Tibial artery (tissue), 4 donors: ENCODE measurements at regions not wholly inside any gene's neighbourhood (a gene's known extent, or its start where the extent isn't known, plus 50 kb on each side); places are given as distances from the start of the nearest gene placed in this dataset.

ENCODE experiments used
- DNase-seq, 2 donors: peaks; one replicate each; pipeline ENCODE4 v3.0.0-alpha.2; 2019
- H3K27ac ChIP-seq, 2 donors: fragments of 200-600 bp; sonication (generic) in 1 of 2; 1 replicate in 1 of 2; 2 replicates in 1 of 2; pipeline ENCODE4 v1.5.1; 2018 to 2019; ENCODE audit warnings: mild to moderate bottlenecking in 1 of 2
- H3K27me3 ChIP-seq, 2 donors: fragments of 200-600 bp; sonication (generic) in 1 of 2; one replicate each; pipeline versions ENCODE4 v1.5.1 to v1.6.0; 2016 to 2019
- H3K36me3 ChIP-seq, 3 donors: fragments of 200-600 bp; sonication (generic) in 2 of 3; one replicate each; pipeline ENCODE4 v1.5.1; 2016 to 2019; ENCODE audit warnings: mild to moderate bottlenecking in 2 of 3
- H3K4me1 ChIP-seq, 4 donors: fragments of 200-600 bp; sonication (generic) in 2 of 4; 1 replicate in 3 of 4; 2 replicates in 1 of 4; pipeline ENCODE4 v1.5.1; 2016 to 2019
- H3K4me3 ChIP-seq, 2 donors: fragments of 200-600 bp; sonication (generic) in 1 of 2; 1 replicate in 1 of 2; 2 replicates in 1 of 2; pipeline ENCODE4 v1.5.1; 2018 to 2019; ENCODE audit warnings: mild to moderate bottlenecking in 2 of 2
- H3K9me3 ChIP-seq, 3 donors: fragments of 200-600 bp; sonication (generic) in 1 of 3; one replicate each; pipeline ENCODE4 v1.5.1; 2016 to 2019
- intact Hi-C: fragments of 100-400 bp; cut with DNase I; formaldehyde crosslinking; loops from one replicate; pipeline ENCODE4 v1.15.0; 2023; ENCODE audit warnings: low total_unique reads
- TF ChIP-seq, protein P1 (sequence below), 2 experiments: fragments of 200-600 bp in 1 of 2; fragments of 450-650 bp in 1 of 2; IDR thresholded peaks; one replicate each; pipeline ENCODE4 v1.5.1; 2017 to 2019; ENCODE audit warnings: antibody characterized with exemption in 2 of 2, mild to moderate bottlenecking in 1 of 2, moderate library complexity in 1 of 2

DNA sequence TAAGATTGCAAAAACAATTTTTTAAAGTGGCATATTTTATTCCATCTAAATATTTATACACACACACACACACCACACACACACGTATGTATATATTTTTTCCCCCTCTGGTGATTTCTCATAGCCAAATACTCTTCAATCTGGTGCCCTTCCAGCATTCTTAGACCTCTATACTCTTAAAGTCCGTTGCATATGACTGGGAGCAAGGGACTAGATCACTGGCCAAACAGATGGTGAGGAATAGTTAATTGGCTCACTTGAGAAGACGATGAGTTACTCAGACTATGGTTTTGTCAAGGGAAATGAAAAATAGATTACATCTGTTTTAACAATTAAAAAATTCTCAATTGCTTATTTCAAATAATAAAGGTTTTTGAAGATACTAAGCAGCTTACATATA is 512.5 kb upstream of the LRRTM4 start:
- intact Hi-C loops: no loop called here
- Histone ChIP-seq H3K9me3 (peaks cover 0 to 5% (median 3%) of the 10 kb centered on the region in 3 donors), H3K4me3 (no peak overlapping the region), H3K27ac (no peak overlapping the region), H3K4me1 (no peaks in the 10 kb centered on the region), H3K36me3 (no peaks in the 10 kb centered on the region), H3K27me3 (no peaks in the 10 kb centered on the region)
- TF ChIP-seq, protein P1, sequence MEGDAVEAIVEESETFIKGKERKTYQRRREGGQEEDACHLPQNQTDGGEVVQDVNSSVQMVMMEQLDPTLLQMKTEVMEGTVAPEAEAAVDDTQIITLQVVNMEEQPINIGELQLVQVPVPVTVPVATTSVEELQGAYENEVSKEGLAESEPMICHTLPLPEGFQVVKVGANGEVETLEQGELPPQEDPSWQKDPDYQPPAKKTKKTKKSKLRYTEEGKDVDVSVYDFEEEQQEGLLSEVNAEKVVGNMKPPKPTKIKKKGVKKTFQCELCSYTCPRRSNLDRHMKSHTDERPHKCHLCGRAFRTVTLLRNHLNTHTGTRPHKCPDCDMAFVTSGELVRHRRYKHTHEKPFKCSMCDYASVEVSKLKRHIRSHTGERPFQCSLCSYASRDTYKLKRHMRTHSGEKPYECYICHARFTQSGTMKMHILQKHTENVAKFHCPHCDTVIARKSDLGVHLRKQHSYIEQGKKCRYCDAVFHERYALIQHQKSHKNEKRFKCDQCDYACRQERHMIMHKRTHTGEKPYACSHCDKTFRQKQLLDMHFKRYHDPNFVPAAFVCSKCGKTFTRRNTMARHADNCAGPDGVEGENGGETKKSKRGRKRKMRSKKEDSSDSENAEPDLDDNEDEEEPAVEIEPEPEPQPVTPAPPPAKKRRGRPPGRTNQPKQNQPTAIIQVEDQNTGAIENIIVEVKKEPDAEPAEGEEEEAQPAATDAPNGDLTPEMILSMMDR (IDR thresholded peaks at IDR 0.05): no peak
- DNase-seq: no peak

DNA sequence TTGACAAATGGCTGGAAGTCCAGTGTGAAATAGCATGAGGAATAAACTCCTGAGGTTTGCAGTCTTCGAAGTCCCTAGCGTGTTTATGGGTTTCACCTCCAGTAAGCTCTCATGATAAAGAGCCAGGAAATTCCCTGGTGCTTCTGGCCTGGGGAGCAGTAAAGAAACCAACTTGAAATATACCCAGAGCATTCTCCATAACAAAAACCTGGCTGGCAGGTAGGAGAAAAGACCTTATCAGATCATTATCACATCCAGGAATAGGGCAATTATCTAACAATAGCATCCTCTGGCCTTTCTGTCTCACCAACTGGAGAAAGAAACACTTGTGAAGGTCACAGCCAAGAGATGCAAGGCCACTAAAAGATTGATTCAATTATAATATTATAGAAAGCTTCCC is 513.6 kb upstream of the LRRTM4 start:
- TF ChIP-seq, protein P1 (IDR thresholded peaks at IDR 0.05): no peak

DNA sequence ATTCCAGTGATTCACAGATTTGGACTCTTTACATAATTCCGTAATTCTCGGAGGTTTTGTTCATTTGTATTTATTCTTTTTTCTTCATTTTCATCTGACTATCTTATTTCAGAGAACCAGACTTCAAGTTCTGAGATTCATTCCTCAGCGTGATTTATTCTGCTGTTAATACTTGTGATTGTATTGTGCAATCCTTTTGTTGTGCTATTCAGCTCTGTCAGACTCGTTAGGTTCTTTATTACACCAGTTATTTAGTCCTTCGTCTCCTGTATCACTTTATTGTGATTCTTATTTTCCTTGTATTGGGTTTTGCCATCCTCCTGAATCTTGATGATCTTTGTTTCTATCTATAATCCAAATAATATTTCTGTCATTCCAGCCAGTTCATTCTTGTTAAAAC is 529.3 kb upstream of the LRRTM4 start:
- Histone ChIP-seq H3K9me3 (peaks cover 0 to 5% (median 2%) of the 10 kb centered on the region in 3 donors), H3K36me3 (no peaks in the 10 kb centered on the region)

More for the DNA sequence above, 513.6 kb upstream of the LRRTM4 start:
- H3K27ac ChIP-seq: no peak overlapping the region
- H3K36me3 ChIP-seq: no peaks in the 10 kb centered on the region
- intact Hi-C loops: no loop called here
- no peaks in the 10 kb centered on the region for H3K9me3 ChIP-seq
- H3K27me3 ChIP-seq: no peaks in the 10 kb centered on the region
- no peaks in the 10 kb centered on the region for H3K4me1 ChIP-seq
- DNase-seq: no peak
- no peak overlapping the region for H3K4me3 ChIP-seq

DNA sequence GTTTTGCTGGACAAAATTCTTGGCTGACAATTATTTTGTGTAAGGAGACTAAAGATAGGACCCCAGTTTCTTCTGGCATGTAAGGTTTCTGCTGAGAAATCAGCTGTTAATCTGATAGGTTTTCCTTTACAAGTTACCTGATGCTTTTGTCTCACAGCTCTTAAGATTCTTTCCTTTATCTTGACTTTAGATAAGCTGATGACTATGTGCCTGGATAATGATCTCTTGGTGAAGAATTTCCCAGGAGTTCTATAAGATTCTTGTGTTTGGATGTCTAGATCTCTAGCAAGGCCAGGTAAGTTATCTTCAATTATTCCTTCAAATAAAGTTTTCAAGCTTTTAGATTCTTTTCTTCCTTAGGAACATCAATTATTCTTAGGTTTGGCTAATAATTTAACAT is 534.8 kb upstream of the LRRTM4 start:
- DNase-seq: no peak
- TF ChIP-seq, protein P1 (IDR thresholded peaks at IDR 0.05): no peak
- H3K4me3 ChIP-seq: no peak overlapping the region
- intact Hi-C loops: no loop called here
- H3K27ac ChIP-seq: no peak overlapping the region
- no peaks in the 10 kb centered on the region for H3K4me1 ChIP-seq
- H3K27me3 ChIP-seq: no peaks in the 10 kb centered on the region
- no peaks in the 10 kb centered on the region for H3K36me3 ChIP-seq
- H3K9me3 ChIP-seq: no peaks in the 10 kb centered on the region

More for the DNA sequence above, 529.3 kb upstream of the LRRTM4 start:
- Histone ChIP-seq H3K4me1 (no peaks in the 10 kb centered on the region), H3K27ac (no peak overlapping the region), H3K27me3 (no peaks in the 10 kb centered on the region), H3K4me3 (no peak overlapping the region)
- DNase-seq: no peak
- TF ChIP-seq, protein P1 (IDR thresholded peaks at IDR 0.05): no peak
- intact Hi-C loops: no loop called here

DNA sequence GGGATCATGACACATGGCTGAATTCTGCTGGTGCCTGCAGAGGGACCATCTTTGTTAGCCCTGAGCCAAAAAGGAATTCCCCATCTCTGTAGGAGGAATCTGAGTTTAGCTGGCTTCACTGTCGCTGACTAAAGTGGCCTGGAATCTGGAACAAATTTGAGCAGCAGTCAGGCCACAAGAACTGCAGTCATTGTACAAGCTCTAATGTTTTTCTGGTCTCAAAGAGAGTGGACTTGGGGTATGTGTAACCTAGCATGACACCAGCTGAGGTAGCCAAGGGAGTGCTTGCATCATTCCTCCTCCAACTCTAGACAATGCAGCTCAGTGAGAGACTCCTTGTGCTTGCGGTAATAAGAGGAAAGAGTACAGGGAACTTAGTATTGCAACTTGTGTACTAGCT is 539.1 kb upstream of the LRRTM4 start:
- TF ChIP-seq, protein P1 (IDR thresholded peaks at IDR 0.05): no peak
- no peak overlapping the region for H3K27ac ChIP-seq
- H3K4me1 ChIP-seq: no peaks in the 10 kb centered on the region
- no peaks in the 10 kb centered on the region for H3K36me3 ChIP-seq
- no peaks in the 10 kb centered on the region for H3K9me3 ChIP-seq
- no peak overlapping the region for H3K4me3 ChIP-seq
- intact Hi-C loops: no loop called here
- no peaks in the 10 kb centered on the region for H3K27me3 ChIP-seq
- no peak for DNase-seq

DNA sequence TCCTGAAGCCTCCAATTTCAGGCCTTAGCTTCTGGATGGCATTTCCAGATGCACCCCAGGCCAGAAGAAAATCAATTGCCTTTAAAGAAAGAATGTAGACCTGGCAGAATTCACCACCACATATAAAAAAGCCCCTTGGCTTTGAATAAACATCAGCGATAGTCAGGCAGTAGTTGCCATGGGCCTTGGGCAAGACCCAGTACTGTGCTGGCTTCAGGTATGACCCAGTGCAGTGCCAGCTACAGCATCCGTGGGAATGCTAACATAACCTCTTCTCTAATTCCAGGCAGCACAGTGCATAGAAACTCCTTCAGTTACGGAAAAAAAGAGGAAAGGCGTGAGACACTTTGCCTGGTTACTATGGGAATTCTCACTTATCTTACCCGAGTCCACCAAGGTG is 539.6 kb upstream of the LRRTM4 start:
- Histone ChIP-seq H3K4me1 (no peaks in the 10 kb centered on the region), H3K27ac (no peak overlapping the region), H3K36me3 (no peaks in the 10 kb centered on the region), H3K4me3 (no peak overlapping the region), H3K27me3 (no peaks in the 10 kb centered on the region), H3K9me3 (no peaks in the 10 kb centered on the region)
- intact Hi-C loops: no loop called here
- TF ChIP-seq, protein P1 (IDR thresholded peaks at IDR 0.05): no peak
- DNase-seq: no peak
